ENCODE measurements at regions not wholly inside any gene's neighbourhood (a gene's known extent, or its start where the extent isn't known, plus 50 kb on each side); places are given as distances from the start of the nearest gene placed in this dataset.

GRCh38 chr17:14407541-14407940 lies 106.7 kb downstream of the HS3ST3B1 start:
- H3K4me1 ChIP-seq: no peaks in the 10 kb centered on the region

GRCh38 chr17:14405189-14405588 lies 104.3 kb downstream of the HS3ST3B1 start:
- no peak for TF ChIP-seq CTCF (IDR thresholded peaks at IDR 0.05)
- no peaks in the 10 kb centered on the region for H3K27me3 ChIP-seq
- H3K9ac ChIP-seq (ENCODE audit: low read depth in 2 of 2, low read length in 2 of 2): no peak overlapping the region
- intact Hi-C loops (cut with DNase I): no loop called here
- H3K36me3 ChIP-seq: no peaks in the 10 kb centered on the region
- no peaks in the 10 kb centered on the region for H3K4me1 ChIP-seq
- H3K4me3 ChIP-seq: no peak overlapping the region
- no peak overlapping the region for H3K27ac ChIP-seq
- no peaks in the 10 kb centered on the region for H3K9me3 ChIP-seq
- no peak for DNase-seq

More at GRCh38 chr17:14407541-14407940, 106.7 kb downstream of the HS3ST3B1 start:
- Histone ChIP-seq H3K9me3 (no peaks in the 10 kb centered on the region), H3K27ac (no peak overlapping the region), H3K4me3 (no peak overlapping the region), H3K36me3 (no peaks in the 10 kb centered on the region), H3K27me3 (no peaks in the 10 kb centered on the region), H3K9ac (ENCODE audit: low read depth in 2 of 2, low read length in 2 of 2) (no peak overlapping the region)
- TF ChIP-seq CTCF (IDR thresholded peaks at IDR 0.05): no peak
- intact Hi-C loops (cut with DNase I): no loop called here
- DNase-seq: no peak

All from colonic mucosa (tissue), 4 donors.